ENCODE measurements at regions not wholly inside any gene's neighbourhood (a gene's known extent, or its start where the extent isn't known, plus 50 kb on each side); places are given as distances from the start of the nearest gene placed in this dataset.
"Not testable (repeated sequence)": the region's sequence is repeated elsewhere in the genome, so short reads cannot be mapped to it uniquely, and the experiment has no call there.

GRCh38 chr2:235105821-235106359 lies 154.1 kb downstream of the SH3BP4 start:
- no peak for DNase-seq (ENCODE audit: low spot score)

- DNase-seq (ENCODE audit: low spot score), result peak; percentile 88
Measured at GRCh38 chr2:235106874-235107639, 155.2 kb downstream of the SH3BP4 start.

GRCh38 chr2:235107640-235107951 lies 155.8 kb downstream of the SH3BP4 start:
- DNase-seq (ENCODE audit: low spot score), result no peak

- DNase-seq (ENCODE audit: low spot score), result not testable (repeated sequence)
Measured at GRCh38 chr2:235109561-235109960, 157.7 kb downstream of the SH3BP4 start.

- no peak for DNase-seq (ENCODE audit: low spot score)
Measured at GRCh38 chr2:235112365-235112764, 160.5 kb downstream of the SH3BP4 start.

GRCh38 chr2:235113854-235114253 lies 162.0 kb downstream of the SH3BP4 start:
- no peak for DNase-seq (ENCODE audit: low spot score)

GRCh38 chr2:235114286-235114685 lies 162.5 kb downstream of the SH3BP4 start:
- no peak for DNase-seq (ENCODE audit: low spot score)

- no peak for DNase-seq (ENCODE audit: low spot score)
Measured at GRCh38 chr2:235115521-235115920, 163.7 kb downstream of the SH3BP4 start.

GRCh38 chr2:235116885-235117492 lies 165.2 kb downstream of the SH3BP4 start:
- peak; percentile 91 for DNase-seq (ENCODE audit: low spot score)

- no peak for DNase-seq (ENCODE audit: low spot score)
Measured at GRCh38 chr2:235126768-235127167, 175.0 kb downstream of the SH3BP4 start.

- DNase-seq (ENCODE audit: low spot score), result no peak
Measured at GRCh38 chr2:235127931-235128330, 176.1 kb downstream of the SH3BP4 start.

GRCh38 chr2:235129850-235130249 lies 178.0 kb downstream of the SH3BP4 start:
- DNase-seq (ENCODE audit: low spot score), result no peak

- peak; percentile 23 for DNase-seq (ENCODE audit: low spot score)
Measured at GRCh38 chr2:235131334-235132305, 179.8 kb downstream of the SH3BP4 start.

GRCh38 chr2:235132651-235133050 lies 180.8 kb downstream of the SH3BP4 start:
- no peak for DNase-seq (ENCODE audit: low spot score)

- DNase-seq (ENCODE audit: low spot score), result no peak
Measured at GRCh38 chr2:235133837-235134236, 182.0 kb downstream of the SH3BP4 start.

- no peak for DNase-seq (ENCODE audit: low spot score)
Measured at GRCh38 chr2:235134420-235134819, 182.6 kb downstream of the SH3BP4 start.

- no peak for DNase-seq (ENCODE audit: low spot score)
Measured at GRCh38 chr2:235135195-235135965, 183.6 kb downstream of the SH3BP4 start.

- peak; percentile 69 for DNase-seq (ENCODE audit: low spot score)
Measured at GRCh38 chr2:235135990-235136561, 184.3 kb downstream of the SH3BP4 start.

GRCh38 chr2:235138339-235138738 lies 186.5 kb downstream of the SH3BP4 start:
- DNase-seq (ENCODE audit: low spot score), result no peak

- no peak for DNase-seq (ENCODE audit: low spot score)
Measured at GRCh38 chr2:235139956-235140800, 188.4 kb downstream of the SH3BP4 start.

- no peak for DNase-seq (ENCODE audit: low spot score)
Measured at GRCh38 chr2:235140801-235141081, 188.9 kb downstream of the SH3BP4 start.
